GM19463 (cell line): ENCODE measurements at regions not wholly inside any gene's neighbourhood (a gene's known extent, or its start where the extent isn't known, plus 50 kb on each side); places are given as distances from the start of the nearest gene placed in this dataset.
"Not testable (repeated sequence)": the region's sequence is repeated elsewhere in the genome, so short reads cannot be mapped to it uniquely, and the experiment has no call there.

Experiments used
- ATAC-seq: cut with Tn5 transposase; IDR thresholded peaks from one replicate; pipeline ENCODE4 v1.9.1; 2021; ENCODE audit warnings: mild to moderate bottlenecking, moderate library complexity; ENCODE audit not compliant: unreplicated experiment

GRCh38 chr13:40026741-40027140 lies 371.3 kb downstream of the COG6 start:
- ATAC-seq = peak; percentile 26

- no peak for ATAC-seq
Observed at GRCh38 chr13:40028446-40028845, 373.0 kb downstream of the COG6 start.

- no peak for ATAC-seq
Observed at GRCh38 chr13:40031031-40031430, 375.6 kb downstream of the COG6 start.

- no peak for ATAC-seq
Observed at GRCh38 chr13:40039061-40039460, 383.6 kb downstream of the COG6 start.

- no peak for ATAC-seq
Observed at GRCh38 chr13:40042991-40043390, 387.5 kb downstream of the COG6 start.

GRCh38 chr13:40043764-40044163 lies 388.3 kb downstream of the COG6 start:
- ATAC-seq = no peak

GRCh38 chr13:40047322-40047771 lies 391.9 kb downstream of the COG6 start:
- ATAC-seq = peak; percentile 93

- no peak for ATAC-seq
Observed at GRCh38 chr13:40048551-40048950, 393.1 kb downstream of the COG6 start.

- ATAC-seq = no peak
Observed at GRCh38 chr13:40052954-40053353, 397.5 kb downstream of the COG6 start.

- ATAC-seq = no peak
Observed at GRCh38 chr13:40053401-40053800, 397.9 kb downstream of the COG6 start.

GRCh38 chr13:40054422-40054821 lies 399.0 kb downstream of the COG6 start:
- ATAC-seq = not testable (repeated sequence)

- no peak for ATAC-seq
Observed at GRCh38 chr13:40056898-40057619, 401.6 kb downstream of the COG6 start.

- ATAC-seq = peak; percentile 47
Observed at GRCh38 chr13:40058757-40059236, 403.3 kb downstream of the COG6 start.

GRCh38 chr13:40059540-40060232 lies 404.2 kb downstream of the COG6 start:
- peak; percentile 27 for ATAC-seq

GRCh38 chr13:40060296-40061007 lies 405.0 kb downstream of the COG6 start:
- ATAC-seq = peak; percentile 83

GRCh38 chr13:40061466-40062450 lies 406.3 kb downstream of the COG6 start:
- ATAC-seq = no peak

GRCh38 chr13:40063278-40063698 lies 407.8 kb downstream of the COG6 start:
- no peak for ATAC-seq

GRCh38 chr13:40063703-40064102 lies 408.2 kb downstream of the COG6 start:
- no peak for ATAC-seq

- no peak for ATAC-seq
Observed at GRCh38 chr13:40064154-40065097, 409.0 kb downstream of the COG6 start.
